WERI-Rb-1 (cell line): ENCODE measurements at regions not wholly inside any gene's neighbourhood (a gene's known extent, or its start where the extent isn't known, plus 50 kb on each side); places are given as distances from the start of the nearest gene placed in this dataset.

ENCODE experiments used
- DNase-seq: peaks from one replicate; pipeline ENCODE4 v3.0.0-alpha.2; 2020
- H3K27ac ChIP-seq: fragments of 250-450 bp; sonication (Bioruptor Pico); 2 replicates; pipeline ENCODE4 v1.5.1; 2020; ENCODE audit warnings: mild to moderate bottlenecking, moderate library complexity
- H3K27me3 ChIP-seq: fragments of 250-450 bp; sonication (Bioruptor Pico); 2 replicates; pipeline ENCODE4 v1.5.1; 2021; ENCODE audit warnings: mild to moderate bottlenecking, low read depth, moderate library complexity; ENCODE audit not compliant: insufficient read depth, severe bottlenecking
- H3K36me3 ChIP-seq: fragments of 250-450 bp; sonication (Bioruptor Pico); 2 replicates; pipeline ENCODE4 v1.5.1; 2020; ENCODE audit warnings: mild to moderate bottlenecking, moderate library complexity
- H3K4me3 ChIP-seq: 2 replicates; pipeline ENCODE4 v1.5.1; 2011; ENCODE audit warnings: low read depth, mild to moderate bottlenecking, control low read depth, low read length
- H3K9me3 ChIP-seq: fragments of 250-450 bp; sonication (Bioruptor Pico); 2 replicates; pipeline ENCODE4 v1.5.1; 2021; ENCODE audit warnings: mild to moderate bottlenecking, moderate library complexity; ENCODE audit not compliant: severe bottlenecking
- TF ChIP-seq, protein P1 (sequence below): IDR thresholded peaks from 2 replicates; pipeline ENCODE4 v1.5.1; 2011; ENCODE audit warnings: low read depth, mild to moderate bottlenecking, control low read depth, inconsistent platforms, low read length

- Histone ChIP-seq H3K9me3 (no peaks in the 10 kb centered on the region), H3K4me3 (no peak overlapping the region), H3K27ac (no peak overlapping the region), H3K36me3 (no peaks in the 10 kb centered on the region), H3K27me3 (no peaks in the 10 kb centered on the region)
- DNase-seq: no peak
- TF ChIP-seq, protein P1, sequence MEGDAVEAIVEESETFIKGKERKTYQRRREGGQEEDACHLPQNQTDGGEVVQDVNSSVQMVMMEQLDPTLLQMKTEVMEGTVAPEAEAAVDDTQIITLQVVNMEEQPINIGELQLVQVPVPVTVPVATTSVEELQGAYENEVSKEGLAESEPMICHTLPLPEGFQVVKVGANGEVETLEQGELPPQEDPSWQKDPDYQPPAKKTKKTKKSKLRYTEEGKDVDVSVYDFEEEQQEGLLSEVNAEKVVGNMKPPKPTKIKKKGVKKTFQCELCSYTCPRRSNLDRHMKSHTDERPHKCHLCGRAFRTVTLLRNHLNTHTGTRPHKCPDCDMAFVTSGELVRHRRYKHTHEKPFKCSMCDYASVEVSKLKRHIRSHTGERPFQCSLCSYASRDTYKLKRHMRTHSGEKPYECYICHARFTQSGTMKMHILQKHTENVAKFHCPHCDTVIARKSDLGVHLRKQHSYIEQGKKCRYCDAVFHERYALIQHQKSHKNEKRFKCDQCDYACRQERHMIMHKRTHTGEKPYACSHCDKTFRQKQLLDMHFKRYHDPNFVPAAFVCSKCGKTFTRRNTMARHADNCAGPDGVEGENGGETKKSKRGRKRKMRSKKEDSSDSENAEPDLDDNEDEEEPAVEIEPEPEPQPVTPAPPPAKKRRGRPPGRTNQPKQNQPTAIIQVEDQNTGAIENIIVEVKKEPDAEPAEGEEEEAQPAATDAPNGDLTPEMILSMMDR: no peak
Measured at GRCh38 chr7:142698429-142698828, 50.8 kb upstream of the PRSS1 start.

DNA sequence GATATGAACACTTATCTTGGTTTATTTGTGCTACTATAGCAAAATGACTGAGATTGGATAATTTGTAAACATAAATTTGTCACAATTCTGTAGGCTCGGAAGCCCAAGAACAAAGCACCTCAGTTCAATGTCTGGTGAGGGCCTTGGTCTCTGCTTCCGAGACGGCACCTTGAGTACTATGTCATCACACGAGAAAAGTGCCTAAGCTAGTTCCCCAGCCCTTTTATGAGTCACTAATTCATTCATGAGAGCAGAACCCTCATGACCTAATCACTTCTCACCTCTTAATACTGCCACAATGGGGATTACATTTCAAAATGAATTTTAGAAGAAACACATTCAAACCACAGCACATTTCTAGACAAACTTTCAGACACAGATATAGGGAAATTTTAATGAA, 52.0 kb upstream of the PRSS1 start:
- Histone ChIP-seq H3K4me3 (no peak overlapping the region), H3K27ac (no peak overlapping the region)
- TF ChIP-seq, protein P1: no peak

DNA sequence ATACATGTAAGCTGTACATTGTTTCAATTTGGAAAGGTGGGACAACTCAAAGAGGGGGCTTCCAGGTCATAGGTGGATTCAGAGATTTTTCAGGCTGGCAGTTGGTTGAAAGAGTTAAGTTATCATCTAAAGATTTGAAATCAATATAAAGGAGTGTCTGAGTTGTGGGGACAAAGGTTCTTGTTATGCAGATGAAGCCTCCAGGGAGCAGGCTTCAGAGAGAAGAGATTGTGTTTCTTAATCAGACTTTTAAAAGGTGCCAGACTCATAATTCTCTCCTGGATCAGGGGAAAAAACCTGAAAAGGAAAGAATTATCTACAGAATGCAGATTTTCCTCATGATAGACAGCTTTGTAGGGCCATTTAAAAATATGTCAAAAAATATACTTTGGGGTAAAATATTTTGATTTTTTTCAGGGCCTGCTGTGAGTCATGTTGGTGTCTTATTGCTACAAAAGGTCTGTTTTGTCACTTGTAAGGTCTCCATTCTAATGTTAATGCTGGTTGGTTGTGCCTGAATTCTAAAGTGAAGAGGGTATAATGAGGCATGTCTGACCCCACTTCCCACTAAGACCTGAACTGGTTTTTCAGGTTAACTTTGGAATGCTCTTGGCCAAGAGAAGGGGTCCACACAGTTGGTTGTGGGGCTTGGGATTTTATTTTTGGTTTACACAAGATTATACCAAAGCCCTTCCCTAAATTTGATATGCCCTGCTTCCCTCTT, 52.7 kb upstream of the PRSS1 start:
- no peaks in the 10 kb centered on the region for H3K27me3 ChIP-seq
- TF ChIP-seq, protein P1: no peak
- H3K36me3 ChIP-seq: no peaks in the 10 kb centered on the region
- no peak overlapping the region for H3K27ac ChIP-seq
- no peak overlapping the region for H3K4me3 ChIP-seq
- no peaks in the 10 kb centered on the region for H3K9me3 ChIP-seq
- no peak for DNase-seq

More for the DNA sequence above, 52.0 kb upstream of the PRSS1 start:
- Histone ChIP-seq H3K36me3 (no peaks in the 10 kb centered on the region), H3K27me3 (no peaks in the 10 kb centered on the region), H3K9me3 (no peaks in the 10 kb centered on the region)
- no peak for DNase-seq

DNA sequence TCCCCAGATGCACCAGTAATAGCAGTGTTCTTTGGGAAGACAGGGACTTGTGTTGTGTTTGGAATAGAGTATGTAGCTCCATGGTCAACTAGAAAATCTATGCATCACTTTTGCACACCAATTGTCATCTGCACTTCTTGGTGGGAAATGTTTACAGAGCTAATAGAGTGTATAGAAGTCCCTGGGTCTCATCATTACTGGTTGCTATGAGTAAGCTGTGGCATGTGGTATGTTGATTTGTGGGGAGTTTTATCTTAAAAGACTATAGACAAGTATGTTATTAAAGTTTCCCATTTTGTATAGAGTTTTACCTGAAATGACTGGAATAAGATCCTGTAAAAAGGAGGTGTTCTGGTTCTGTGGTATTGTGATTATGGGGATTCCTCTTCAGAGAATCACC, 55.4 kb upstream of the PRSS1 start:
- H3K27ac ChIP-seq: no peak overlapping the region
- H3K9me3 ChIP-seq: no peaks in the 10 kb centered on the region
- no peaks in the 10 kb centered on the region for H3K27me3 ChIP-seq
- H3K36me3 ChIP-seq: no peaks in the 10 kb centered on the region
- no peak for DNase-seq
- no peak overlapping the region for H3K4me3 ChIP-seq
- TF ChIP-seq, protein P1: no peak

- Histone ChIP-seq H3K27me3 (no peaks in the 10 kb centered on the region), H3K9me3 (no peaks in the 10 kb centered on the region), H3K27ac (no peak overlapping the region), H3K4me3 (no peak overlapping the region), H3K36me3 (no peaks in the 10 kb centered on the region)
- TF ChIP-seq, protein P1: no peak
- DNase-seq: no peak
Measured at GRCh38 chr7:142690554-142691182, 58.6 kb upstream of the PRSS1 start.
